ENCODE measurements at regions not wholly inside any gene's neighbourhood (a gene's known extent, or its start where the extent isn't known, plus 50 kb on each side); places are given as distances from the start of the nearest gene placed in this dataset.

DNA sequence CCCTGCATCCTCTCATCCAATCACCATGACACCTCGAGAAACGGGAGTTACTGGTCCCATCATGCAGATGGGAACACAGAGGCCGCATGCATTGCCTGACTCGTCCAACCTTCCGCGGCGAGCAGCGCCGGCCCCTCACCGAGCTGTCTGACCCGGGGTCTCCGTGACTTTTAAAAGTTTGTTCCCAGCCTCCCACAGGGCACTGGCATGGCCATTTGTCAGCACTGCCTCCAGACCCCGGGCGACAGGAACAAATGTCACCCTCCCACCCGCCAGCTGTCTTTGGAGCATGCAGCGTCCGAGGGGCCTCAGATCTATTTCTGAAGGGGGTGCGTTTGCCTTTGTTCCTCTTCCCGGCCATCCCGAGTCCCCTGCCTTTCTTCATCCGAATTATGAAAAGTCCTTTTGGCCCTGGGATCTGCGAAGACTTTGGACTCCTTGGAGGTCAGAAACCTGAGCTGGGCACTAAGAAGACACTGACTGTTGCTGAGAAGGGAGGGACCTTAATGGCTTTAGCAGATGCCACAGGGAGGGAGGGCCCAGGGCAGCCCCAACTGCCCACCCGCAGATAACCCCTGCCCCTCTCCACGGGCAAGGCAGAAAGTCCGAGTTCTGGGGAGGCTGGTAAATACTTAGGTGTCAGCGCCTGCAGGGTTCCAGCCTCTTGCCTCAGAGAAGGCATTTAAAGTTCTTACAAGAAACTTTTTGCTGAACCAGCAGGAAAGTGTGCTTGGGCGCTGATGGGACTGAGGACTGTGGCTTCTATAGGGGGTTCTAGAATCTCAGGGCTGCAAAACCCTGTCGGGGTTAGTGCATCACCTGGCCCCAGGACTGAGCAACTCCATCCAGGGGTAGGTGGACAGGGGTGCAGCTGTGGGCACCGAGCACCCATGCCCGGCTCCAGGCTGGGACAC is 348.1 kb downstream of the FOXL1 start:
- DNase-seq (ENCODE audit: low read depth in 2 of 2, low spot score in 1 of 2): no peak

DNA sequence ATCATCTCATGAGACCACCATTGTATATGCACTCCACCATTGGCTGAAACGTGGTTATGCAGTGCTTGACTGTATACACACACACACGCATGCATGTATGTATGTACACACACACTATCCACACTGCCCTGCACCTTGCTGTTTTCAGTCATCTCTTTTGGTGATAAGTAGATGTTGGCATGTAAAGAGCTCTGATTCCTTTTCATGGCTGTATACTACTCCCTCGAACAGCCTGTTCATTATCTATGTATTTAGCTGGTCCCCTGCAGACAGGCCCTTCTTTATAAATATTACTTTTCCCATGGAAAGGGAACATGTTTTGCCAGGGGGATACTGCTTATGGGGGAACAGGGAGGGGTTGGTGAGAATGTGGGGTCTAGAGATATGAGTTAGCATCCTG is 349.4 kb downstream of the FOXL1 start:
- DNase-seq (ENCODE audit: low read depth in 2 of 2, low spot score in 1 of 2): no peak

DNA sequence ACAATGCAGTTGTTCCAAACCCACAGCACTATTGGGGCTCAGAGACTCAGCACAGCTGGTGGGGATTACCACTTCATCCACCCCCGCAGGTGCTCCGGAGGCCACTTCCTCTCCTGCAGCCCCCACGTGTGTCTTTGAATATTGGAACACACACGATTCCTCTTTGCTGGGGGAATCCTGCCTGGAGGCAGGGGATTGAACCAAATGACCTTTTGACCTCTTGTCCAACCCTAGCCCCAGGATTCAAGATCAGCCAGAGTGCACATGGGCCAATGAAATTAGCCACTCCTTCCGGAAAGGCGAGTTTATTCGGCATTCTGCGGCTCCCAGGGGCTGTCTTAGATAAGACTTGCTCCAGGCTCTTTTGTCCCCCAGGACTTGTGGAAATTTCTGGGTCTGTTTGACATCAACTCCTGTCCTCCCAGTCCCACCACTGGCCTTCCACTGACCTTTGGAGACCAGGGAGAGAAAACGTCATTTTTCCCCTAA is 350.2 kb downstream of the FOXL1 start:
- DNase-seq (ENCODE audit: low read depth in 2 of 2, low spot score in 1 of 2): no peak

DNA sequence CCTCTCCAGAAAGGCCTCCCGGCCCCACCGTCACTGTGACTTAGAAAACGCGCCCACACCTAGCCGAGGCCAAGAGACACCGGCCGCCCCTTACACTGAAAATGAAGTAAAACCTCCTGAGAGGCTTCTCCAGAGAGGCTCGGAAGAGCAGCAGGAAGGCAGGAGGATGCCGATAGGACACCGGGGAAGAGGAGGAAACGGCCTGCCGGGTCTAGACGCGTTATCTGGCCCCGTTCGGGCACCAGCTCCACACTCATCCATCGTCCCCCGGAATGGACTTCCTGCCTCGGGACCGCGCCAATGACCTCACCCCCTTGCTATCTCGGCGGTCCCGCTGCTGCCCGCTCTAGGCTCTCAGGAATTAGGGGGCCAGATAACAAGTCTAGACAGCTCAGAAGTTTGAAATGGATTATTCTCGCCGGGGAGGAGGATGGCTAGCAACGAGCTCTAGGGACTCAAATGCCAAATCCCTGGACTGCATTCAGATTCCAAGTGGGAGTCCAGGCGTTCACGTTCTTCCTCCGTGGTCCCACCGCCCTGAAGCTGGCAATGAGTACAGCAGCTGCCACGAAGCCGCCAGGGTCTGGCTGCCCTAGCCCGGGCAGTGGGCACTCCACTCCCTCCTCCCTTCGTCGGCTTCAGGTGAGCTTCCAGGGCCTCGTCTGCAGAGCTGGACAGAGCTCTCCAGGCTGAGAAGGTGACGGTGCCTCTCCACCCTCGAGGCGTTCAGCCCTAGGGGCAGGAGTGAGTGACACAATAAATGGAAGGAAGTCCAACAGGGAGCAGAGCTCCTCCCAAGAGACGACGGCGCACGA is 350.9 kb downstream of the FOXL1 start:
- no peak for DNase-seq (ENCODE audit: low read depth in 2 of 2, low spot score in 1 of 2)

DNA sequence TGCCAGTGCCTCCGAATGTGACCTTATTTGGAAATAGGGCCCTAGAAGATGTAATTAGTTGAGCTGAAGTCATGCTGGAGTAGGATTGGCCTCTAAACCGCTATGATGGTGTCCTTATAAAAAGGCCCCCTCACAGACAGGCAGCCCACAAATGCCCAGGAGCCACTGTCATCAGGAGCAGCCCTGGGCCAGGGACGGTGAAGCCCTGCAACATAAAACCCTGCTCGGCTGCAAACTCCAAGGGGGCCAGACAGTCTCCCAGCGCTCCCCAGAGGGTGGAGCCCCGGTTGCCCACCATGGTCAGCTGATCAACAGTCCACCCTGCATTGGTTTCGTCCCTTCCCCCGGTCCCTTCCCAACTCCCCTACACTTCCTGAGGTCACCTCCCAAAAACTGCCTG is 351.7 kb downstream of the FOXL1 start:
- no peak for DNase-seq (ENCODE audit: low read depth in 2 of 2, low spot score in 1 of 2)

DNA sequence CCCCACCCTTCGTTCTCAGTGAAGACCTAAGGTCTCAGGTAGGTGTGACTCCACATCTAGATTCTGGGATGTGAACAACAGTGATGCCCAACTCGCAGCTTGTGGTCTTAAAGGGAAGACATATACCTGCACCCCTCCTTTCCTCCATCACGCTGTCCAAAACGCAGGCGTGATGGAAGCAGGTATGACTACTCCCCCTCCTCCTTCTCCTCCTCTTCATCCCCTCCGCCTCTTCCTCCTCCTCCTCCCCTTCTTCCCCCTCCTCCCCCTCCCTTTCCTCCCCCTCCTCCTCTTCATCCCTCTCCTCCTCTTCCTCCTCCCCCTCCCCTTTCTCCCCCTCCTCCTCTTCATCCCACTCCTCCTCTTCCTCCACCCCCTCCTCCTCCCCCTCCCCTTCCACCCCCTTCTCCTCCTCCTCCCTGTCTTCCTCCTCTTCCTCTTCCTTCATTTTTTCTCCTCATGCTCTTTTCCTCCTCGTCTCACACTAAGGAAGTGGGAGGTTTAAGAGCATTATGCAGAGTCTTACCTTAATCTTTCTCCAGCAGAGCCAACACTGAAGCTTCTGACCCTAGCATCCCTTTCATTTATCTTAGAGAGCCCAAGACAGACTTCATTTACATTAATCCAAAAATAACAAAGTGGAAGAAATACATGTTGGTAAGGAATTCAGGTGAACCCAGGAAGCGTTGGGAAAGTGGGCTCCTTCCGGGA is 352.5 kb downstream of the FOXL1 start:
- DNase-seq (ENCODE audit: low read depth in 2 of 2, low spot score in 1 of 2): no peak

DNA sequence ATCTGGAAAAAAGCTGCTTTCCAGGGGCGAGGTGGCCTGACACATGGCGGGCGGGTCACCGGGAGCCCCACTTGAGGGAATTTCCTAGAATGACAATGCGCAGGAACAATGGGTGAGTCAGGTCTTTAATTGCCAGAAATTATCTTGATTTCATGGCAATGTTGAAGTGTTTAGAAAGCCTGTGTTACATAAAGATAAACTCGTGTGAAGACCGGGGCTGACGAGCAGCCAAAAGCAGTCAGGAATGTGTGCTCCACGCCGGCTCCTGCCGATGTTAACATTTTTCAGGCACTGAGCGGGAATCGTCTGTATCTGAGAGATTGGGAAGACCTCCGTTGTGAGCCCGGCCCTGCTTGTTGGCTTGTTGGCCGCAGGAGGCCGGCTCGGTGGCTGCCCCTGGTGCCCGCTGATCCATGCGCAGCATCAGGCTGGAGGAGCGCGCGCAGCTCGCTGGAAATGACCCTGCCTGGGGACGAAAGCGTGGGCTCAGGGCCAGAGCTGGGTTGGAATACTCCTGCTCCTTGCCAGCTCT is 353.1 kb downstream of the FOXL1 start:
- no peak for DNase-seq (ENCODE audit: low read depth in 2 of 2, low spot score in 1 of 2)

DNA sequence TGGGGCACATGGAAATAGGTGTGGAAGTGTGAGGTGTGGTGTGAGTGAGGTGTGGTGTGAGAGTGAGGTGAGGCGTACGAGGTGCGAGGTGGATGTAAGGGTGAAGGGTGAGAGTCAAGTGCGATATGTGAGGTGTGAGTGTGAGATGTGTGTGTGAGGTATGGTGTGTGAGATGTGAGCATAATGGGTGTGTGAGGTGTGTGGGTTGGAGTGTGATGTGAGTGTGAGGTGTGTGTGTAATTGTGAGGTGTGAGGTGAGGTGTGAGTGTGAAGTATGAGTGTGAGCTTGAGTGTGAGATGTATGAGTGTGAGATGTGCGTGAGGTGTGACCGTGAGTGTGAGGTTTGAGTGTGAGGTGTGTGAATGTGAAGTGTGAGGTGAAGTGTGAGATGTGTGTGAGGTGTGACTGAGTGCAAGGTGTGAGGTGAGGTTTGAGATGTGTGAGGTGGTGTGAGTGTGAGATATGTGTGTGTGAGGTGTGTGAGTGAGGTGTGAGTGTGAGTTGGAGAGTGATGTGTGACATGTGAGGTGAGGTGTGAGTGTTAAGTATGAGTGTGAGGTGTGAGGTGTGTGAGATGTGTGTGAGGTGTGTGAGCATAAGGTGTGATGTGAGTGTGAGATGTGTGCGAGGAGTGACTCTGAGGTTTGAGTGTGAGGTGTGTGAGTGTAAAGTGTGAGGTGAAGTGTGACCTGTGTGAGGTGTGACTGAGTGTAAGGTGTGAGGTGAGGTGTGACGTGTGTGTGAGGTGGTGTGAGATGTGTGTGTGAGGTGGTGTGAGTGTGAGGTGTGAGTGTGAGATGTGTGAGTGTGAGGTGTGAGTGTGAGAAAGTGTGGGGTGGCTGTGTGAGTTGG is 354.0 kb downstream of the FOXL1 start:
- DNase-seq (ENCODE audit: low read depth in 2 of 2, low spot score in 1 of 2): no peak

DNA sequence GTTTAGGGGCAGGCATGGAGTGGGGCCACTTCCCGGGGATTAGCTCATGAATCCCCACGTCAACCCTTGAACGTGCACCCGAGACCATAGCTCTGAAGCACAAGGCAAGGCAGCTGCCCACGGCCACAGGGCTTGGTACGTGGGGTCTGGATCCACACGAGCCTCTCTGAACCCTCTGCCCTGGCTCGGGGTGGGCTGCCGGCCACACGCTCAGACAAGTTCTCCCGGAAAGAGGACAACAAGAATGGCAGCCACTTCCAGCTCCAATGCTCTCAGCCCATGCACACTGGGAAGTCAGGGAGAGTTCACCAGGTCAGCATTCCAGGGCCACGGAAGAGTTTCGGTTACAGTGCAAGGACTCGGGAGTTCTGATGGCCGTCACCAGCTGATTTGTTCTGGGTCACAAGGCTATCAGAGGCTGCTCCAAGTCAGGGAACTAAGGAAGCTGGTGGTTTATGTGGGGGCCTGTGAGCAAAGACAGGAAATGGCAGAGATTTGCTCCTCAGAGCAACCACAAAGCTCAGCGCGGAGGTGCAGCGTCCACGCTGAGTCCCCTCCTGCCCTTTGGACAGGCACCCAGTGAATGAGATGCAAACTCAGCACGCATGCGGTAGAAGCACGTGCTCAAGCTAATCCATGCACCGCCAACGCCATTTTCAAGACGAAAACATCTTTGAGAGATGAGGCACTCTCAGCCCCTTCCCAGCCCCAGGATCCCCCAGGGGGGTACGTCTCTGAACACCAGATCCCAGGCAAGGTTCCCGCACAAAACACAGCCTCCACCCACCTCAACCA is 356.4 kb downstream of the FOXL1 start:
- DNase-seq (ENCODE audit: low read depth in 2 of 2, low spot score in 1 of 2): no peak

DNA sequence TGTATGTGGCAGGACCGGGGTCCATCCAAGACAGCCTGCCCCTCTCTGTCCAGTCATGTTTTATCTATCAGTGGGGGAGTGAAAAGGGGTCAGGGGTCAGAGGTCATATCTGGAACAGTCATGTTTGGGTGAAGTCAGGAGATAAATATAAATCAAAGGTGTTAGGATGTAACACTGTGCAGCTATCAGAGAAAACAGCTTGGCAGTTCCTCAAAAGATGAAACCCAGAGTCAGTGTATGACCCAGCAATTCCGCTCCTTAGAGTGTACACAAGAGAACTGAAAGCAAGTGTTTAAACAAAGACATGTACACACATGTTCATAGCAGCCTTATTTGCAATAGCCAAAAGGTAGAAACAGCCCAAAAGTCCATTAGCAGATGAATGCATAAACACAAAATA is 361.3 kb downstream of the FOXL1 start:
- no peak for DNase-seq (ENCODE audit: low read depth in 2 of 2, low spot score in 1 of 2)

DNA sequence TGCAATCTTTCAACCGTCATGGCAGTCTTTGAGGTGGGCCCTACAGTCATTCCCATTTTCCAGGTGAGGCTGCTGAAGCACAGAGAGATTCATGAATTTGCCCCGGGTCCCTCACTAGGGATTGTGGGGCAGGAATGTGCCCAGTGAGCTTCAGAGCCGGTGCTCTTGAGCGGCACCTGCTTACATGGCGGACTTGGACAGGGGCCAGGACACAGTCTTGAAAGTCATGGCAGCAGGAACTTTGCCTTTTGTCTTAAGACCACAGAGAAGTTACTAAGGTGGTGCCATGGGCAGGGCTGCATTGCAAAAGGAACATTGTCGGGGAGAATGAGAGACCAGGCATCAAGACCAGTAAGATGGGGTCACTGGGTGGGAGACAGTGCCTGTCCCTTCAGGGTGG is 363.4 kb downstream of the FOXL1 start:
- DNase-seq (ENCODE audit: low read depth in 2 of 2, low spot score in 1 of 2): no peak

DNA sequence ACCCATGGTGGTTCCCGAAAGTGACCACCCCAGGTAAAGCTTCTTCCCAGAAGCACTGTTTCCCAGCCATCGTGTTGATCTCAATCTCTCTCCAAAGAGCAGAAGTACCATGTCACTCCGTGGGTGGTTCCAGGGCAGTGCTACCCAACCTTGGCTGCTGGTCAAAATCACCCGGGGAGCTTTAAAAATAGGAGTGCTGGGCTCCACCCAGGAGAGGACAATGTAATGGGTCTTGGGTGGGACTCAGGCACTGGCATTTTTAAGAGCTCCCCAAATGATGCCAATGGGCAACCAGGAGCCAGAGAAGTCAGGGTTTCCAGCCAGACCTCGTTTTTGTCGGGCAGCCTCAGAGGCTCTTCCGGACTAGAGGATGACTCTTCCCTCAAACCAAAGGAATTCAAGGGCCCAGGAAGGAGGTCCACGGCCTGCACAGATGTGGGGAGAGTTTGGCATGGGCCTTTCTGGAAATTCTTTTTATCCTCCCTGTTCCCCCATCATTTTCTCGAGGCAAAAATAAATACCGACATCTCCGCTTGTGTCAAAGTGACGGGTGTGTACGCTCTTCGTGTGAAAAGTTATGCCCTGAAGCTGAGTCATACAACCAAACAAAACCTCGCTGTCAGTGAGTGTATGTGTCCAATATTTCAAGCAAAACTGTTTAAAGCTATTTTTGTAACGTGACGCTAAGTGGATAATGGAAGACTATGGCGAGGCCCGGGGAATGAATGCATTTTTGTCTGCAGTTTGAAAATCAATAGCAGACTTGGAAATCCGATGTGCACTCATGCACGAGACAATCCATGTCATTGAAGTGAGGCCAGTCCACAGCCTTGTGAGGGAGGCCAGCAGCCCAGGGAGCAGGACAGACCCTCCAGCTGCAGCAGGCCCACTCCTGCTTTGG is 364.1 kb downstream of the FOXL1 start:
- no peak for DNase-seq (ENCODE audit: low read depth in 2 of 2, low spot score in 1 of 2)

DNA sequence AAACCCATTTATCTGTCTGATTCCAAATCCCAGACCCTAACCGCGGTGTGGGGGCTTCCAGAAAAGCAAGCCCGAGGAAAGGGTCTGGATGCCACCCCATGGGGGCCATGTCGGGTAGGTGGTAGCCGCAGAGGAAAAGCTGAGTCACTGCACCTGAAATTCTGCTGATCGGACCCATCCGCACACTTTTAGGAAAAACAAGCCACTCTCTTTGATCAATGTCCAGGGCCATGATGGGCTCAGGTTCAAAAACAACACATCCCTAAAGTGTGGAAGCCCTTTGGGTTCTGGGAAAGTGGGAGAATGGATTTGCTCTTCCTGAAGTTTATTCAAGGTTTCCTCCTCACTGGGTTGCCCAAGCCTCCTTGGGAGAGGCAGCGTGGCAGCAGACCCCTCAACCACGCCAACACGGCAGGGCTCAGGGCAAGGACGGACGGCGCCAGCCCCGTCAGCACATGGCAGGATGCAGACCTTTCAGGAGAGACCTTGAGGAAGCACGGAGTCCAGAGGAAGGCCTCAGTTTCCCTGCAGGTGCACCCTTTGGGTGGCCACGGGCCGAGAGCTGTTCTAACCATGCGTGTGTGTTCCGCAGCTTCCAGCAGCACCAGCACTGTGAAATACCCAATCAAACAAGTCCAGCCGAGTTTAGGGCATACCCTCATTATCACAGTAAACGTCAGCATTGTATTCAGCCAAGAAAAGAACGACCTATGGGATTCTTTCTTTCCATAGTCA is 367.0 kb downstream of the FOXL1 start:
- DNase-seq (ENCODE audit: low read depth in 2 of 2, low spot score in 1 of 2): no peak

DNA sequence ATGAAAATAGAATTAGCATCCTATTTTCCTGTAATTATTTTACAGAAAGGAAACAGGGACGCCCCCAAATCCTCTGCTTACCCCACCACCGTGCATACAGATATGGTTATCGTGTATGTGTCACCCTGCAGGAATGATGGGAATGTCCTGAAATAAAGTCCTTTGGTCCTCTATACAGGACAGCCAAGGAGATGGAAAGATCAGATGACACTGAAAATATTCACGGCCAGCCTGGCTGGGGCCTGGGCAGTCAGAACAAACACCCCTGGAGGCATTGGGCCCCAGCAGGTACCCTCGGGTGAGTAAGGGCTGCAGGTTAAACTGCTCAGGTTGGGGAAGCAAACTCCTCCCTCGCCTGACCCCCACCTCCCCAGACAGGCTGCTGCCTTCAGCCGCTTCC is 368.0 kb downstream of the FOXL1 start:
- no peak for DNase-seq (ENCODE audit: low read depth in 2 of 2, low spot score in 1 of 2)

DNA sequence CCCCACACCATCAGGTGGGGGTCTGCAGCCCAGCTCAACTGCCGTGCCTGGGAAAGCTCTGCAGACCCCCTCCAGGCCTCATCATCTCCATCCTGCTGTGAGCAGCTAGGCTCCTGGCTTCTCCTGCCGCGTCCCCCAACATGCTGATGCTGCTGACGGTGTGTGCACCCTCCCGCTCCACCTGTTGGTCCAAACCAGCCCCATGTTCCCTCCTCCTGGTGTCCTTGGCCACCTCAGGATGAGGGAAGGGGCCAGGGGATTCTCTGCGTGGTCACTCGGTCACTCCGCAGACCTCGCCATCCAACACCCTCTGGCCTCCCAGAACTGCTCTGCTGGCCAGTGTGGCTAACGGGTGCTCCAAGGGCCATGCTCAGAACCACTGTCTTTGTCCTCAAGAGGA is 368.6 kb downstream of the FOXL1 start:
- DNase-seq (ENCODE audit: low read depth in 2 of 2, low spot score in 1 of 2): no peak

DNA sequence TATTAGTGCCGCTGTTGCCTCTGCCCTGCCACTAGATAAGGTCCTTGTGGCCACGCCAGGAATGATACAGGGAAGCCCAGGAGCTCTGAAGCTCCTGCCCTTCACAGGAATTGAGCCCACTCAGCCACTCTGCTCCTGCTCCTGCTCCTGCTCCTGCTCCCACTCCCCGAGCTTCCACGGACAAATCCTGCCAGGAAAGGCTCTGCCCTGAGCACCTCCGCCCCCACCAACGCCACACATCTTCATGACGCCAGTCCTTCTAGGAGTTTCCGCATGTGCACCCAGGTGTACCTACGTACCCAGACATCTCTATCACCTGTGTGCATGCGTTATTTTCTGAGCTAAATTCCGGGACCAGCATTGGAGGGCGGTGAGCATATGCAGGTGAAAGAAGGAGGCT is 369.1 kb downstream of the C16orf95 start:
- DNase-seq (ENCODE audit: low read depth in 2 of 2, low spot score in 1 of 2): no peak

DNA sequence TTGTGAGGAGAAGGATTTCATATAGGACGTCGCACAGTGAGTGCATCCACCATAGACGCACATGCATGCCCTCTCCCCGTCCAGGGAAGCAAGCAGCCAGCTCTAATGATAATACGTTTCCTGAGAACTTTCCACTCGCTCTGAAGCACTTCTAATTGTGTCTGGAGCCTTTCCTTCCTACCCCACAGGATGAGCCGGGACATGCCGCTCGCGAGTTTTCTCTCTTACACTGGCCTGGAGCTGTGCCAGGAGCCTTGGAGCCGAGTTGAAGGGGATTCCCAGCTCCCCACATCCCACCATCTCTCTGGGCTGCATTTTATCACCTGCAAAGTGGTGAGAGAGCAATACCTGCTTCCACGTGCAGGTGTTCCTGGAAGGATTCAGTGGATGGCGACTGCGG is 368.1 kb downstream of the C16orf95 start:
- DNase-seq (ENCODE audit: low read depth in 2 of 2, low spot score in 1 of 2): no peak

DNA sequence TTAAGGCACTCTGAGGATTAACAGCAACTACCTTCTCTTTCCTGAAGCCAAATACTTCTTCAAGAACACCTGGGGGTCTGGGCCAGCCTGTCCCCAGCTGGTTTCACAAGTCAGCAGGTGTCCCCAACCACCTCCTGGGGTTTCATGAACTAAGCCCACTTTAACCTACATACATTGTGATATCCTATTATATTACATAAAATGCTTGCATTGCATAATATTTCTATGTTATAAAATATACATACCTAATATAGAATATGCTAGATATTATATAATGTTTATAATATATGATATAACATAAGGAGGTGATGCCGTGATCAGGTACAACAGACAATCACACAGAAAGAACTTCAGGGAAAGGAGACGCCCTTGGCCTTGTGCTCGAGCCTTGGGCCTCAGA is 367.6 kb downstream of the C16orf95 start:
- no peak for DNase-seq (ENCODE audit: low read depth in 2 of 2, low spot score in 1 of 2)

Measured in stimulated activated CD8-positive, alpha-beta memory T cell treated with anti-CD3 and anti-CD28 coated beads, Interleukin-4, amount 100 ng/mL, for 4 hours (primary cell).